Panc1 (cell line): ENCODE measurements at regions not wholly inside any gene's neighbourhood (a gene's known extent, or its start where the extent isn't known, plus 50 kb on each side); places are given as distances from the start of the nearest gene placed in this dataset.

ENCODE experiments used
- ATAC-seq: fragments of 200-7000 bp; cut with Tn5 transposase; 2 replicates; pipeline ENCODE4 v1.9.1; 2020; ENCODE audit warnings: mild to moderate bottlenecking, moderate library complexity
- BruUV-seq: library from RNA; stranded (reverse); fragments of 400-500 nt; replicated peaks from 2 replicates; lab custom pipeline; 2021; lab: Mats Ljungman, UMichigan
- CTCF ChIA-PET: fragments of 300-600 bp; sonication (Branson Sonifier 250); formaldehyde crosslinking; loops from one replicate; lab custom pipeline; 2022; ENCODE audit warnings: antibody characterized with exemption; lab: Charles Lee
- POLR2A ChIA-PET: fragments of 300-600 bp; sonication (Branson Sonifier 250); formaldehyde crosslinking; loops from one replicate; lab custom pipeline; 2022; ENCODE audit warnings: antibody characterized with exemption; lab: Charles Lee
- DNase-seq: peaks from one replicate; pipeline ENCODE4 v3.0.0-alpha.2; 2010; ENCODE audit warnings: low read depth, low spot score
- H3K27ac ChIP-seq: 2 replicates; pipeline ENCODE4 v1.5.1; 2011; ENCODE audit warnings: mild to moderate bottlenecking, low read length, inconsistent platforms
- H3K27me3 ChIP-seq: fragments of 200-500 bp; sonication (Bioruptor generic); 2 replicates; pipeline ENCODE4 v1.6.0; 2014; ENCODE audit warnings: low read length, inconsistent platforms; ENCODE audit not compliant: control insufficient read depth, insufficient read depth
- H3K36me3 ChIP-seq: fragments of 200-500 bp; sonication (Bioruptor generic); 2 replicates; pipeline ENCODE4 v1.5.1; 2014; ENCODE audit warnings: inconsistent platforms, mild to moderate bottlenecking, low read length, moderate library complexity; ENCODE audit not compliant: control insufficient read depth, insufficient read depth
- H3K4me1 ChIP-seq: 2 replicates; pipeline ENCODE4 v1.5.1; 2011; ENCODE audit warnings: inconsistent platforms, mild to moderate bottlenecking, low read length, moderate library complexity; ENCODE audit not compliant: control insufficient read depth, insufficient read depth
- H3K4me3 ChIP-seq, 2 experiments: 2 replicates each; pipeline ENCODE4 v1.5.1; 2011 to 2012; ENCODE audit warnings: low read depth in 2 of 2, low read length in 2 of 2, mild to moderate bottlenecking in 2 of 2, inconsistent platforms in 1 of 2, moderate library complexity in 1 of 2
- H3K9me3 ChIP-seq: fragments of 200-500 bp; sonication (Bioruptor generic); 2 replicates; pipeline ENCODE4 v1.5.1; 2014; ENCODE audit warnings: low read depth, mild to moderate bottlenecking, inconsistent platforms, low read length, moderate library complexity; ENCODE audit not compliant: control insufficient read depth, insufficient read depth
- POLR2AphosphoS5 ChIP-seq: IDR thresholded peaks from 2 replicates; pipeline ENCODE4 v1.6.1; 2012; ENCODE audit warnings: mild to moderate bottlenecking, low read depth, low read length, moderate library complexity
- REST ChIP-seq, 2 experiments: IDR thresholded peaks; 2 replicates each; pipeline ENCODE4 v1.6.1; 2011 to 2012; ENCODE audit warnings: low read depth in 2 of 2, control low read depth in 1 of 2, low read length in 1 of 2, mild to moderate bottlenecking in 1 of 2, moderate library complexity in 1 of 2; ENCODE audit not compliant: insufficient read depth in 1 of 2
- SIN3A ChIP-seq: IDR thresholded peaks from 2 replicates; pipeline ENCODE4 v1.6.1; 2012; ENCODE audit warnings: low read depth, mild to moderate bottlenecking, low read length, moderate library complexity, borderline replicate concordance; ENCODE audit not compliant: insufficient read depth
- TCF7L2 ChIP-seq: IDR thresholded peaks from 2 replicates; pipeline ENCODE4 v1.6.1; 2011; ENCODE audit warnings: mild to moderate bottlenecking, low read depth, low read length, inconsistent platforms
- in situ Hi-C: cut with HindIII; loops from 2 replicates; pipeline ENCODE4 v1.10.0; 2016; ENCODE audit warnings: low sequenced_read_pairs, low pct_unique_long_range_greater_than_20kb
- intact Hi-C: fragments of 100-400 bp; cut with micrococcal nuclease; formaldehyde crosslinking; loops from one replicate; pipeline ENCODE4 v1.10.0; 2022; ENCODE audit not compliant: unreplicated experiment
- TF ChIP-seq, protein P1 (sequence below): fragments of 450-650 bp; IDR thresholded peaks from 2 replicates; pipeline ENCODE4 v1.5.1; 2017; ENCODE audit warnings: mild to moderate bottlenecking

- Histone ChIP-seq H3K27ac (no peak overlapping the region), H3K36me3 (no peaks in the 10 kb centered on the region), H3K4me3 (no peak overlapping the region), H3K4me1 (no peaks in the 10 kb centered on the region), H3K9me3 (no peaks in the 10 kb centered on the region; the same call in 1 of the 2 replicates), H3K27me3 (no peaks in the 10 kb centered on the region)
- in situ Hi-C loops, result no loop called here
- no TSS peak for BruUV-seq
- DNase-seq, result no peak
- POLR2A ChIA-PET, result no interaction called here
- TF ChIP-seq SIN3A, result no peak
- TF ChIP-seq POLR2AphosphoS5, result no peak
- TF ChIP-seq, protein P1, sequence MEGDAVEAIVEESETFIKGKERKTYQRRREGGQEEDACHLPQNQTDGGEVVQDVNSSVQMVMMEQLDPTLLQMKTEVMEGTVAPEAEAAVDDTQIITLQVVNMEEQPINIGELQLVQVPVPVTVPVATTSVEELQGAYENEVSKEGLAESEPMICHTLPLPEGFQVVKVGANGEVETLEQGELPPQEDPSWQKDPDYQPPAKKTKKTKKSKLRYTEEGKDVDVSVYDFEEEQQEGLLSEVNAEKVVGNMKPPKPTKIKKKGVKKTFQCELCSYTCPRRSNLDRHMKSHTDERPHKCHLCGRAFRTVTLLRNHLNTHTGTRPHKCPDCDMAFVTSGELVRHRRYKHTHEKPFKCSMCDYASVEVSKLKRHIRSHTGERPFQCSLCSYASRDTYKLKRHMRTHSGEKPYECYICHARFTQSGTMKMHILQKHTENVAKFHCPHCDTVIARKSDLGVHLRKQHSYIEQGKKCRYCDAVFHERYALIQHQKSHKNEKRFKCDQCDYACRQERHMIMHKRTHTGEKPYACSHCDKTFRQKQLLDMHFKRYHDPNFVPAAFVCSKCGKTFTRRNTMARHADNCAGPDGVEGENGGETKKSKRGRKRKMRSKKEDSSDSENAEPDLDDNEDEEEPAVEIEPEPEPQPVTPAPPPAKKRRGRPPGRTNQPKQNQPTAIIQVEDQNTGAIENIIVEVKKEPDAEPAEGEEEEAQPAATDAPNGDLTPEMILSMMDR, result no peak
- TF ChIP-seq REST (IDR thresholded peaks at IDR 0.05; ENCODE audit: insufficient read depth in 1 of 2, low read depth in 2 of 2, low read length in 1 of 2), result no peak
- no peak for TF ChIP-seq TCF7L2
- CTCF ChIA-PET, result no interaction called here
- intact Hi-C loops, result no loop called here
- ATAC-seq, result no peak
These were observed 656.0 kb upstream of the MDGA2 start for GRCh38 chr14:48331421-48331820.

- ChIA-PET CTCF (no interaction called here), POLR2A (no interaction called here)
- no peak overlapping the region for H3K27ac ChIP-seq
- H3K9me3 ChIP-seq, result no peaks in the 10 kb centered on the region; the same call in 1 of the 2 replicates
- no TSS peak for BruUV-seq
- no peaks in the 10 kb centered on the region for H3K27me3 ChIP-seq
- ATAC-seq (no peak), DNase-seq (no peak)
- no peak for TF ChIP-seq TCF7L2
- TF ChIP-seq POLR2AphosphoS5, result no peak
- TF ChIP-seq SIN3A, result no peak
- TF ChIP-seq REST (IDR thresholded peaks at IDR 0.05; ENCODE audit: insufficient read depth in 1 of 2, low read depth in 2 of 2, low read length in 1 of 2), result no peak
- TF ChIP-seq, protein P1, result no peak
- H3K4me3 ChIP-seq, result no peak overlapping the region
- in situ Hi-C loops (no loop called here), intact Hi-C loops (no loop called here)
- H3K36me3 ChIP-seq, result no peaks in the 10 kb centered on the region
- no peaks in the 10 kb centered on the region for H3K4me1 ChIP-seq
These were observed 650.1 kb upstream of the MDGA2 start for GRCh38 chr14:48325486-48325885.
